Endothelial cell of umbilical vein (primary cell): ENCODE measurements at regions not wholly inside any gene's neighbourhood (a gene's known extent, or its start where the extent isn't known, plus 50 kb on each side); places are given as distances from the start of the nearest gene placed in this dataset.

ENCODE experiments used
- BruUV-seq: library from RNA; stranded (reverse); fragments of 400-500 nt; replicated peaks from 2 replicates; lab custom pipeline; 2021; lab: Mats Ljungman, UMichigan
- CTCF ChIA-PET: fragments of 300-600, 350-600 bp; sonication (Branson Sonifier 250); formaldehyde crosslinking; loops from one replicate; lab custom pipeline; 2021; ENCODE audit warnings: antibody characterized with exemption, inconsistent platforms; lab: Charles Lee
- POLR2A ChIA-PET: fragments of 300-600, 350-600 bp; sonication (Branson Sonifier 250); formaldehyde crosslinking; loops from one replicate; lab custom pipeline; 2021; ENCODE audit warnings: antibody characterized with exemption, inconsistent platforms; lab: Charles Lee
- DNase-seq: peaks from one replicate; pipeline ENCODE4 v3.0.0-alpha.2; 2011; ENCODE audit warnings: low read depth, low spot score
- FAIRE-seq: peaks from 2 replicates; lab custom pipeline; 2011; peaks lifted over from hg19 to GRCh38; lab: Jason Lieb, UNC
- H2AFZ ChIP-seq: 2 replicates; pipeline ENCODE4 v1.6.0; 2012; ENCODE audit warnings: low read depth, low read length, control low read depth, inconsistent platforms
- H3K27ac ChIP-seq: 2 replicates; pipeline ENCODE4 v1.5.1; 2011; ENCODE audit warnings: low read depth, mild to moderate bottlenecking, control low read depth, low read length, moderate library complexity; ENCODE audit not compliant: insufficient read depth
- H3K27me3 ChIP-seq, 2 experiments: 2 replicates each; pipeline versions ENCODE4 v1.6.0 to v1.6.1; 2011; ENCODE audit warnings: low read length in 2 of 2, mixed read lengths in 1 of 2; ENCODE audit not compliant: control insufficient read depth in 2 of 2, insufficient read depth in 2 of 2
- H3K36me3 ChIP-seq, 2 experiments: 2 replicates in 1 of 2; 3 replicates in 1 of 2; pipeline ENCODE4 v1.5.1; 2011; ENCODE audit warnings: low read length in 2 of 2, mild to moderate bottlenecking in 1 of 2, moderate library complexity in 1 of 2; ENCODE audit not compliant: control insufficient read depth in 2 of 2, insufficient read depth in 2 of 2; ENCODE audit errors: extremely low read depth in 1 of 2
- H3K4me1 ChIP-seq: 3 replicates; pipeline ENCODE4 v1.5.1; 2011; ENCODE audit warnings: mild to moderate bottlenecking, low read length; ENCODE audit not compliant: control insufficient read depth, insufficient read depth; ENCODE audit errors: extremely low read depth
- H3K4me2 ChIP-seq: 2 replicates; pipeline ENCODE4 v1.6.1; 2011; ENCODE audit warnings: low read length, control low read depth, mixed read lengths; ENCODE audit not compliant: insufficient read depth
- H3K4me3 ChIP-seq, 3 experiments: fragments of 200-600 bp in 1 of 3; sonication (generic), shearing (Covaris generic) in 1 of 3; replicated peaks in 1 of 3; 2 replicates each; pipeline ENCODE4 v1.5.1; 2011 to 2016; ENCODE audit warnings: control low read depth in 3 of 3, low read length in 3 of 3, mild to moderate bottlenecking in 2 of 3, inconsistent platforms in 1 of 3, low read depth in 1 of 3, moderate library complexity in 1 of 3; ENCODE audit not compliant: insufficient read depth in 1 of 3
- H3K79me2 ChIP-seq: 2 replicates; pipeline ENCODE4 v1.6.0; 2012; ENCODE audit warnings: low read length, inconsistent platforms; ENCODE audit not compliant: control insufficient read depth, insufficient read depth
- H3K9ac ChIP-seq: replicated peaks from 2 replicates; pipeline ENCODE3; 2011; ENCODE audit warnings: low read length, control low read depth; ENCODE audit not compliant: insufficient read depth; ENCODE audit errors: extremely low read depth
- H3K9me1 ChIP-seq: replicated peaks from 3 replicates; pipeline ENCODE4 v1.6.0; 2011; ENCODE audit warnings: mild to moderate bottlenecking, low read length; ENCODE audit not compliant: control insufficient read depth, insufficient read depth; ENCODE audit errors: extremely low read depth
- H3K9me3 ChIP-seq: replicated peaks from 2 replicates; pipeline ENCODE4 v1.5.1; 2012; ENCODE audit warnings: low read length, inconsistent platforms; ENCODE audit not compliant: control insufficient read depth, insufficient read depth
- H4K20me1 ChIP-seq: replicated peaks from 2 replicates; pipeline ENCODE3; 2011; ENCODE audit warnings: mild to moderate bottlenecking, low read length; ENCODE audit not compliant: control insufficient read depth, insufficient read depth; ENCODE audit errors: extremely low read depth
- CTCF ChIP-seq, 2 donors: IDR thresholded peaks; 1 replicate in 1 of 2; 2 replicates in 1 of 2; pipeline ENCODE4 v1.5.1; 2011; ENCODE audit warnings: low read length in 2 of 2, mild to moderate bottlenecking in 2 of 2, moderate library complexity in 2 of 2, control low read depth in 1 of 2, inconsistent platforms in 1 of 2, low read depth in 1 of 2; ENCODE audit not compliant: insufficient read depth in 1 of 2; ENCODE audit errors: extremely low read depth in 1 of 2
- EZH2 ChIP-seq: IDR thresholded peaks from 2 replicates; pipeline ENCODE4 v1.6.1; 2012; ENCODE audit warnings: borderline replicate concordance, low read depth, mild to moderate bottlenecking, moderate library complexity, low read length, inconsistent platforms; ENCODE audit not compliant: severe bottlenecking
- FOS ChIP-seq: IDR thresholded peaks from 2 replicates; pipeline ENCODE4 v1.6.1; 2011; ENCODE audit warnings: mild to moderate bottlenecking, low read length, moderate library complexity, borderline replicate concordance; ENCODE audit not compliant: insufficient read depth
- GATA2 ChIP-seq: IDR thresholded peaks from 2 replicates; pipeline ENCODE4 v1.7.0; 2011; ENCODE audit warnings: low read depth, mild to moderate bottlenecking, moderate library complexity, mixed read lengths, low read length; ENCODE audit not compliant: insufficient read length, insufficient read depth
- JUN ChIP-seq: IDR thresholded peaks from 2 replicates; pipeline ENCODE4 v1.6.1; 2011; ENCODE audit warnings: borderline replicate concordance, low read depth; ENCODE audit not compliant: insufficient read length, insufficient read depth
- MAX ChIP-seq: IDR thresholded peaks from 2 replicates; pipeline ENCODE4 v1.6.1; 2011; ENCODE audit not compliant: insufficient read depth, insufficient read length
- MYC ChIP-seq: IDR thresholded peaks from one replicate; pipeline ENCODE4 v1.6.1; 2011; ENCODE audit warnings: mild to moderate bottlenecking, low read depth, low read length
- POLR2A ChIP-seq: IDR thresholded peaks from 2 replicates; pipeline ENCODE4 v1.6.1; 2012; ENCODE audit warnings: low read depth, mild to moderate bottlenecking, control low read depth, low read length
- POLR2AphosphoS5 ChIP-seq: IDR thresholded peaks from 2 replicates; pipeline ENCODE4 v1.6.1; 2012; ENCODE audit warnings: low read depth, mild to moderate bottlenecking, control low read depth, low read length, moderate library complexity; ENCODE audit not compliant: insufficient read depth
- dilution Hi-C: fragments of 300-500 bp; cut with MboI; formaldehyde crosslinking; loops from one replicate; pipeline ENCODE4 v1.15.0; 2019; ENCODE audit warnings: low sequenced_read_pairs; ENCODE audit not compliant: extremely low pct_ligation_motif_present
- intact Hi-C: fragments of 100-400 bp; cut with micrococcal nuclease; formaldehyde crosslinking; loops from one replicate; pipeline ENCODE4 v1.10.0; 2022

GRCh38 chr2:40545645-40546044, 93.8 kb upstream of the SLC8A1 start:
- Histone ChIP-seq H3K9me3 (no peaks in the 10 kb centered on the region), H4K20me1 (no peaks in the 10 kb centered on the region), H2AFZ (no peak overlapping the region), H3K9me1 (no peaks in the 10 kb centered on the region), H3K27ac (no peak overlapping the region), H3K27me3 (no peaks in the 10 kb centered on the region), H3K9ac (no peak overlapping the region), H3K4me1 (no peaks in the 10 kb centered on the region), H3K36me3 (no peaks in the 10 kb centered on the region), H3K4me2 (no peak overlapping the region), H3K79me2 (no peaks in the 10 kb centered on the region), H3K4me3 (no peak overlapping the region)
- intact Hi-C loops, result no loop called here
- CTCF ChIA-PET, result no interaction called here
- POLR2A ChIA-PET, result no interaction called here
- BruUV-seq, result no TSS peak
- no peak for DNase-seq
- FAIRE-seq, result no peak
- no peak for TF ChIP-seq JUN
- no peak for TF ChIP-seq EZH2
- TF ChIP-seq GATA2, result no peak
- TF ChIP-seq POLR2A, result no peak
- TF ChIP-seq MYC, result no peak
- TF ChIP-seq MAX, result no peak
- dilution Hi-C loops, result no loop called here

- H3K9me1 ChIP-seq, result no peaks in the 10 kb centered on the region
- FAIRE-seq, result no peak
- TF ChIP-seq CTCF (IDR thresholded peaks at IDR 0.05; ENCODE audit: extremely low read depth in 1 of 2, insufficient read depth in 1 of 2, low read depth in 1 of 2, low read length in 2 of 2), result no peak
- no peak for TF ChIP-seq POLR2AphosphoS5
- TF ChIP-seq FOS, result no peak
- no peak for TF ChIP-seq MYC
- TF ChIP-seq EZH2, result no peak
- TF ChIP-seq MAX, result no peak
- no peak for TF ChIP-seq GATA2
- TF ChIP-seq POLR2A, result no peak
- TF ChIP-seq JUN, result no peak
- dilution Hi-C loops, result no loop called here
- H3K9ac ChIP-seq, result no peak overlapping the region
- H3K27ac ChIP-seq, result no peak overlapping the region
- intact Hi-C loops, result no loop called here
- H3K27me3 ChIP-seq, result no peaks in the 10 kb centered on the region
- no peaks in the 10 kb centered on the region for H3K36me3 ChIP-seq
- H3K4me2 ChIP-seq, result no peak overlapping the region
- H4K20me1 ChIP-seq, result no peaks in the 10 kb centered on the region
- no peaks in the 10 kb centered on the region for H3K4me1 ChIP-seq
- no peaks in the 10 kb centered on the region for H3K79me2 ChIP-seq
- no TSS peak for BruUV-seq
- H3K9me3 ChIP-seq, result no peaks in the 10 kb centered on the region
- CTCF ChIA-PET, result interaction anchor here (1.0 to 2.4 kb wide), 2 partner anchors 19 to 633 kb away, joined by 4 to 7 read pairs; no protein-coding TSS in a partner anchor
- no peak for DNase-seq
- H3K4me3 ChIP-seq, result no peak overlapping the region
- H2AFZ ChIP-seq, result no peak overlapping the region
- POLR2A ChIA-PET, result no interaction called here
Observed at GRCh38 chr2:40546439-40547191, 94.7 kb upstream of the SLC8A1 start.
